ENCODE measurements at regions not wholly inside any gene's neighbourhood (a gene's known extent, or its start where the extent isn't known, plus 50 kb on each side); places are given as distances from the start of the nearest gene placed in this dataset.

GRCh38 chr16:7805686-7806396 is 473.2 kb downstream of the RBFOX1 start:
- H3K4me1 ChIP-seq, result no peaks in the 10 kb centered on the region
- H3K9me3 ChIP-seq, result no peaks in the 10 kb centered on the region
- H3K27ac ChIP-seq, result no peak overlapping the region
- ATAC-seq, result no peak
- H3K36me3 ChIP-seq, result no peaks in the 10 kb centered on the region
- H3K27me3 ChIP-seq (ENCODE audit: low read depth), result no peaks in the 10 kb centered on the region
- intact Hi-C loops (cut with DNase I), result no loop called here
- DNase-seq, result no peak
- TF ChIP-seq, protein P1, sequence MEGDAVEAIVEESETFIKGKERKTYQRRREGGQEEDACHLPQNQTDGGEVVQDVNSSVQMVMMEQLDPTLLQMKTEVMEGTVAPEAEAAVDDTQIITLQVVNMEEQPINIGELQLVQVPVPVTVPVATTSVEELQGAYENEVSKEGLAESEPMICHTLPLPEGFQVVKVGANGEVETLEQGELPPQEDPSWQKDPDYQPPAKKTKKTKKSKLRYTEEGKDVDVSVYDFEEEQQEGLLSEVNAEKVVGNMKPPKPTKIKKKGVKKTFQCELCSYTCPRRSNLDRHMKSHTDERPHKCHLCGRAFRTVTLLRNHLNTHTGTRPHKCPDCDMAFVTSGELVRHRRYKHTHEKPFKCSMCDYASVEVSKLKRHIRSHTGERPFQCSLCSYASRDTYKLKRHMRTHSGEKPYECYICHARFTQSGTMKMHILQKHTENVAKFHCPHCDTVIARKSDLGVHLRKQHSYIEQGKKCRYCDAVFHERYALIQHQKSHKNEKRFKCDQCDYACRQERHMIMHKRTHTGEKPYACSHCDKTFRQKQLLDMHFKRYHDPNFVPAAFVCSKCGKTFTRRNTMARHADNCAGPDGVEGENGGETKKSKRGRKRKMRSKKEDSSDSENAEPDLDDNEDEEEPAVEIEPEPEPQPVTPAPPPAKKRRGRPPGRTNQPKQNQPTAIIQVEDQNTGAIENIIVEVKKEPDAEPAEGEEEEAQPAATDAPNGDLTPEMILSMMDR (IDR thresholded peaks at IDR 0.05), result no peak
- H3K4me3 ChIP-seq, result no peak overlapping the region

GRCh38 chr16:7804635-7805195 is 472.1 kb downstream of the RBFOX1 start:
- Histone ChIP-seq H3K9me3 (no peaks in the 10 kb centered on the region), H3K36me3 (no peaks in the 10 kb centered on the region), H3K4me3 (no peak overlapping the region), H3K27ac (no peak overlapping the region), H3K27me3 (ENCODE audit: low read depth) (no peaks in the 10 kb centered on the region), H3K4me1 (no peaks in the 10 kb centered on the region)
- DNase-seq, result no peak
- intact Hi-C loops (cut with DNase I), result no loop called here
- ATAC-seq, result no peak
- TF ChIP-seq, protein P1 (IDR thresholded peaks at IDR 0.05), result no peak

DNA sequence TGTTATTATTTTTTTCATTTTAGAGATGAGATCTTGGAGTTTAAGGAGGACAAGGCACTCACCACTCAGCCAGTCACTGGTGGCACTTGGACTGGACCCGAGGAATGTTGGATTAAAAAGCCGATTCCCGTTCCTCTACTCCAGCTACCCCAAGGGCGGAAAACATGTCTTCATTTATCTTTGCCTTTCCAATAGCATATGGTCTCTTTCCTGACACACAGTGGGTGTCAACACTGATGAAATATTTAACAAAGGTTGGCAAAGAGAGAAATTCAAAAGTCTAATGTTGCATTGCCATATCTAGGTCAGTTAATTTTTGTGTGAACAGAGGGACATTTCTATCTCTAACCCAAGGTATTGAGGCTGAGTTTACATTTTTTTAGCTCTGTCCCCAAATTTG is 459.7 kb downstream of the RBFOX1 start:
- H3K27ac ChIP-seq, result no peak overlapping the region
- no peaks in the 10 kb centered on the region for H3K36me3 ChIP-seq
- H3K27me3 ChIP-seq (ENCODE audit: low read depth), result no peaks in the 10 kb centered on the region
- intact Hi-C loops (cut with DNase I), result no loop called here
- TF ChIP-seq, protein P1 (IDR thresholded peaks at IDR 0.05), result no peak
- ATAC-seq (no peak), DNase-seq (no peak)
- H3K9me3 ChIP-seq, result no peaks in the 10 kb centered on the region
- no peaks in the 10 kb centered on the region for H3K4me1 ChIP-seq
- H3K4me3 ChIP-seq, result no peak overlapping the region

DNA sequence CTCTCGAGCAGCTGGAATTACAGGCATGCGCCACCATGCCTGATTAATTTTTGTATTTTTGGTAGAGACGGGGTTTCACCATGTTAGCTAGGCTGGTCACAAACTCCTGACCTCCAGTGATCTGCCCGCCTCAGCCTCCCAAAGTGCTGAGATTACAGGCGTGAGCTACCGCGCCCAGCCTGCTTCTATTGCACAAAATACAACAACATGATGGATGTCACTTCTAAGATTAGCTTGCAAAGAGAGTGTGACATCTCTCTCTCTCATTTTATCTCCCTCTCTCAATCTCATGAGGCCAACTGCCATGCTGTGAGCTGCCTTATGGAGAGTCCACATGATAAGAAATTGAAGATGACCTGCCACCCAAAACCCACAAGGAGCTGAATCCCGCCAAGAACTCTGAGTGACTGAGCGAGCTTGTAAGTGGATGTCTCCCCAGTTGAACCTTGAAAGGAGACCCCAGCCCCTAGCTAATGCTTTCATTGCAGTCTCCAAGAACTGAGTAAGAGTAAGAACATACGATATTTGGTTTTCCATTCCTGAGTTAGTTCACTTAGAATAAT is 458.5 kb downstream of the RBFOX1 start:
- Histone ChIP-seq H3K27ac (no peak overlapping the region), H3K9me3 (no peaks in the 10 kb centered on the region), H3K4me1 (no peaks in the 10 kb centered on the region), H3K36me3 (no peaks in the 10 kb centered on the region), H3K4me3 (no peak overlapping the region), H3K27me3 (ENCODE audit: low read depth) (no peaks in the 10 kb centered on the region)
- intact Hi-C loops (cut with DNase I), result no loop called here
- DNase-seq, result no peak
- ATAC-seq, result no peak
- TF ChIP-seq, protein P1 (IDR thresholded peaks at IDR 0.05), result no peak

DNA sequence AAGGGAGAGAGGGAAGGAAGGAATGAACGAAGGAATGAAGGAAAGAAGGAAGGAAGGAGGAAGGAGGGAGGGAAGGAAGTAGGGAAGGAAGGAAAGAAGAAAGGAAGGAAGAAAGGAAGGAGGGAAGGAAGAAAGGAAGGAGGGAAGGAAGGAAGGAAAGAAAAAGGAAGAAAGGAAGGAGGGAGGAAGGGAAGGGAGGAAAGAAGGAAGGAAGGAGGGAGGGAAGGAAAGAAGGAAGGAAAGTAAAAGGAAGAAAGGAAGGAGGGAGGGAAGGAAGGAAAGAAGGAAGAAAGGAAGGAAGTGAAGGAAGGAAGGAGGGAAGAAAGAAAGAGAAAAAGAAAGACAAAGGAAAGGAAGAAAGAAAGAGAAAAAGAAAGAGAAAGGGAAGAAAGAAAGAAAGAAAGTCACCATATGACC is 442.4 kb downstream of the RBFOX1 start:
- Histone ChIP-seq H3K4me3 (no peak overlapping the region), H3K4me1 (no peaks in the 10 kb centered on the region), H3K36me3 (no peaks in the 10 kb centered on the region), H3K27me3 (ENCODE audit: low read depth) (no peaks in the 10 kb centered on the region), H3K27ac (no peak overlapping the region), H3K9me3 (no peaks in the 10 kb centered on the region)
- no peak for ATAC-seq
- intact Hi-C loops (cut with DNase I), result no loop called here
- no peak for DNase-seq
- TF ChIP-seq, protein P1 (IDR thresholded peaks at IDR 0.05), result no peak
